Keratinocyte (primary cell): ENCODE measurements at regions not wholly inside any gene's neighbourhood (a gene's known extent, or its start where the extent isn't known, plus 50 kb on each side); places are given as distances from the start of the nearest gene placed in this dataset.

Experiments
- DNase-seq: peaks from one replicate; pipeline ENCODE4 v3.0.0-alpha.2; 2011; ENCODE audit warnings: low read depth, missing footprints, low spot score
- FAIRE-seq: peaks from 2 replicates; lab custom pipeline; 2011; peaks lifted over from hg19 to GRCh38; lab: Jason Lieb, UNC
- H2AFZ ChIP-seq: 2 replicates; pipeline ENCODE4 v1.6.0; 2012; ENCODE audit warnings: low read length, control low read depth, inconsistent platforms; ENCODE audit not compliant: control insufficient read depth
- H3K27ac ChIP-seq: 2 replicates; pipeline ENCODE4 v1.5.1; 2011; ENCODE audit warnings: low read length; ENCODE audit not compliant: control insufficient read depth, insufficient read depth
- H3K27me3 ChIP-seq: 3 replicates; pipeline ENCODE4 v1.6.0; 2011; ENCODE audit warnings: low read length; ENCODE audit not compliant: control insufficient read depth, insufficient read depth; ENCODE audit errors: extremely low read depth
- H3K36me3 ChIP-seq, 2 experiments: 2 replicates in 1 of 2; 3 replicates in 1 of 2; pipeline ENCODE4 v1.5.1; 2011; ENCODE audit warnings: low read length in 2 of 2, mild to moderate bottlenecking in 1 of 2; ENCODE audit not compliant: control insufficient read depth in 2 of 2, insufficient read depth in 2 of 2; ENCODE audit errors: extremely low read depth in 1 of 2
- H3K4me1 ChIP-seq: 3 replicates; pipeline ENCODE4 v1.5.1; 2011; ENCODE audit warnings: low read length; ENCODE audit not compliant: control insufficient read depth, insufficient read depth; ENCODE audit errors: extremely low read depth
- H3K4me2 ChIP-seq: 3 replicates; pipeline ENCODE4 v1.6.0; 2011; ENCODE audit warnings: low read depth, low read length; ENCODE audit not compliant: control insufficient read depth, insufficient read depth; ENCODE audit errors: extremely low read depth
- H3K4me3 ChIP-seq, 3 experiments: fragments of 200-600 bp in 1 of 3; sonication (generic) in 1 of 3; 2 replicates in 2 of 3; 3 replicates in 1 of 3; pipeline ENCODE4 v1.5.1; 2011 to 2016; ENCODE audit warnings: low read length in 3 of 3, mild to moderate bottlenecking in 3 of 3, control low read depth in 2 of 3, inconsistent platforms in 1 of 3, low read depth in 1 of 3, mixed read lengths in 1 of 3, mixed run types in 1 of 3, moderate library complexity in 1 of 3; ENCODE audit not compliant: control insufficient read depth in 2 of 3, insufficient read depth in 2 of 3; ENCODE audit errors: extremely low read depth in 1 of 3
- H3K79me2 ChIP-seq: 2 replicates; pipeline ENCODE4 v1.6.0; 2012; ENCODE audit warnings: low read length; ENCODE audit not compliant: control insufficient read depth, insufficient read depth
- H3K9ac ChIP-seq: 3 replicates; pipeline ENCODE4 v1.6.0; 2011; ENCODE audit warnings: low read length; ENCODE audit not compliant: control insufficient read depth, insufficient read depth; ENCODE audit errors: extremely low read depth
- H3K9me1 ChIP-seq: 3 replicates; pipeline ENCODE4 v1.6.0; 2011; ENCODE audit warnings: low read length; ENCODE audit not compliant: control insufficient read depth, insufficient read depth; ENCODE audit errors: extremely low read depth
- H3K9me3 ChIP-seq: 2 replicates; pipeline ENCODE4 v1.5.1; 2012; ENCODE audit warnings: low read depth, low read length; ENCODE audit not compliant: control insufficient read depth
- H4K20me1 ChIP-seq: 3 replicates; pipeline ENCODE4 v1.6.0; 2011; ENCODE audit warnings: low read length; ENCODE audit not compliant: control insufficient read depth, insufficient read depth; ENCODE audit errors: extremely low read depth
- CTCF ChIP-seq, 3 experiments: IDR thresholded peaks in 1 of 3; conservative IDR thresholded peaks in 1 of 3; optimal IDR thresholded peaks in 1 of 3; 2 replicates in 2 of 3; 3 replicates in 1 of 3; pipeline versions ENCODE3 to v1.5.1; 2011; ENCODE audit warnings: low read length in 3 of 3, mild to moderate bottlenecking in 3 of 3, moderate library complexity in 2 of 3, control low read depth in 1 of 3, inconsistent platforms in 1 of 3; ENCODE audit not compliant: insufficient read depth in 2 of 3; ENCODE audit errors: extremely low read depth in 1 of 3
- EZH2 ChIP-seq: IDR thresholded peaks from one replicate; pipeline ENCODE4 v1.6.1; 2012; ENCODE audit warnings: inconsistent platforms, mild to moderate bottlenecking, low read length, moderate library complexity
- dilution Hi-C: fragments of 300-500 bp; cut with MboI; formaldehyde crosslinking; loops from one replicate; pipeline ENCODE4 v1.7.0; 2020; ENCODE audit warnings: low sequenced_read_pairs; ENCODE audit not compliant: extremely low pct_ligation_motif_present

DNA sequence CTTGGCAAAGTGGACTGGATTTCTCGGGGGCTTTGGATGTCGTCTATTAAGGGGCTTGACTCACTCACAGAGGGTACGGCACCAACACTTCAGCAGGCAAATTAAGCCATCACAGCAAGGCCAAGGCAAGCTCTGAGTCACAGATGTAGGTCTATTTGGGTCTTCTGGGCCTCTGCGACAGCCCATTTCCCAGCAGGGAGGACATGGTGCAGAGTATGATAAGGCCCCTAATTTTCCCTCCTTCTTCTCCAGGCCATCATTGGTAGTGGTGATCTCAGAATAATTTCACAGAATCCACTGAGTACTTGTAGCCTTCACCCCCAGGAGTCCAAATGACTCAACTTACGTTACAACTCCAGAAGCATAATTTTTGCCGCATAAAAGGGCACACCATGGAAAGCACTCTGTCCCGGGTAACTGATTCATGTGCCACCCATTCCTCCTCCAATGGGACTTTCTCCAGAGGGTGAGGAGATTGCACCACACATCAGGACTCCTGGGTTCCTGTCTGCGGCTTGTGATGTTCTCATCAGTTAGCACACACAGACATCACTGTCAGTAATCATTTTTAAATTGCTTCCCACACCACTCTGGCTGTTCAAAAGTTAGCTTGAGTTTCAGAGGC, 164.9 kb downstream of the TXNL1 start:
- H3K4me2 ChIP-seq, result no peak overlapping the region
- TF ChIP-seq EZH2 (no peak), CTCF (optimal IDR thresholded peaks at IDR 0.05 in 1 of 3, IDR thresholded peaks at IDR 0.05 in 1 of 3, conservative IDR thresholded peaks at IDR 0.05 in 1 of 3; ENCODE audit: extremely low read depth in 1 of 3, insufficient read depth in 2 of 3, low read length in 3 of 3) (no peak)
- H3K27ac ChIP-seq, result no peak overlapping the region
- H4K20me1 ChIP-seq, result no peaks in the 10 kb centered on the region
- H3K9me3 ChIP-seq, result no peaks in the 10 kb centered on the region
- no peak overlapping the region for H2AFZ ChIP-seq
- DNase-seq (no peak), FAIRE-seq (no peak)
- H3K9ac ChIP-seq, result no peak overlapping the region
- no peak overlapping the region for H3K4me3 ChIP-seq
- dilution Hi-C loops, result no loop called here
- H3K27me3 ChIP-seq, result no peaks in the 10 kb centered on the region
- H3K9me1 ChIP-seq, result no peaks in the 10 kb centered on the region
- no peaks in the 10 kb centered on the region for H3K4me1 ChIP-seq
- H3K36me3 ChIP-seq, result no peaks in the 10 kb centered on the region
- no peaks in the 10 kb centered on the region for H3K79me2 ChIP-seq

- dilution Hi-C loops, result no loop called here
- FAIRE-seq (no peak), DNase-seq (no peak)
- Histone ChIP-seq H3K4me2 (no peak overlapping the region), H3K27me3 (no peaks in the 10 kb centered on the region), H2AFZ (no peak overlapping the region), H4K20me1 (no peaks in the 10 kb centered on the region), H3K9me1 (no peaks in the 10 kb centered on the region), H3K36me3 (no peaks in the 10 kb centered on the region), H3K9ac (no peak overlapping the region), H3K9me3 (no peaks in the 10 kb centered on the region), H3K79me2 (no peaks in the 10 kb centered on the region), H3K4me1 (no peaks in the 10 kb centered on the region), H3K4me3 (no peak overlapping the region), H3K27ac (no peak overlapping the region)
- TF ChIP-seq CTCF (optimal IDR thresholded peaks at IDR 0.05 in 1 of 3, IDR thresholded peaks at IDR 0.05 in 1 of 3, conservative IDR thresholded peaks at IDR 0.05 in 1 of 3; ENCODE audit: extremely low read depth in 1 of 3, insufficient read depth in 2 of 3, low read length in 3 of 3), result no peak
- no peak for TF ChIP-seq EZH2
These were observed 167.7 kb downstream of the TXNL1 start for GRCh38 chr18:56470406-56471351.
